ENCODE measurements at regions not wholly inside any gene's neighbourhood (a gene's known extent, or its start where the extent isn't known, plus 50 kb on each side); places are given as distances from the start of the nearest gene placed in this dataset.

- DNase-seq: no peak
These were observed 300.4 kb upstream of the MARCKS start for GRCh38 chr6:113556775-113557174.

GRCh38 chr6:113558431-113558830 is 298.7 kb upstream of the MARCKS start:
- no peak for DNase-seq

- DNase-seq: no peak
These were observed 298.2 kb upstream of the MARCKS start for GRCh38 chr6:113558966-113559365.

- no peak for DNase-seq
These were observed 296.8 kb upstream of the MARCKS start for GRCh38 chr6:113560376-113560775.

- DNase-seq: no peak
These were observed 296.2 kb upstream of the MARCKS start for GRCh38 chr6:113560908-113561307.

- DNase-seq: no peak
These were observed 294.9 kb upstream of the MARCKS start for GRCh38 chr6:113562248-113562647.

GRCh38 chr6:113564371-113565171 is 292.6 kb upstream of the MARCKS start:
- no peak for DNase-seq

GRCh38 chr6:113565306-113565705 is 291.8 kb upstream of the MARCKS start:
- no peak for DNase-seq

GRCh38 chr6:113570161-113570560 is 287.0 kb upstream of the MARCKS start:
- DNase-seq: no peak

GRCh38 chr6:113570641-113571040 is 286.5 kb upstream of the MARCKS start:
- no peak for DNase-seq

GRCh38 chr6:113574147-113574546 is 283.0 kb upstream of the MARCKS start:
- DNase-seq: no peak

GRCh38 chr6:113576310-113576709 is 280.8 kb upstream of the MARCKS start:
- DNase-seq: no peak

- DNase-seq: no peak
These were observed 278.5 kb upstream of the MARCKS start for GRCh38 chr6:113578691-113579090.

- DNase-seq: no peak
These were observed 272.4 kb upstream of the MARCKS start for GRCh38 chr6:113584767-113585166.

- DNase-seq: no peak
These were observed 271.9 kb upstream of the MARCKS start for GRCh38 chr6:113585246-113585645.

GRCh38 chr6:113586413-113587077 is 270.6 kb upstream of the MARCKS start:
- DNase-seq: no peak

GRCh38 chr6:113587078-113587699 is 270.0 kb upstream of the MARCKS start:
- DNase-seq: no peak

- DNase-seq: no peak
These were observed 268.5 kb upstream of the MARCKS start for GRCh38 chr6:113588646-113589045.

GRCh38 chr6:113591896-113592827 is 265.0 kb upstream of the MARCKS start:
- no peak for DNase-seq

- no peak for DNase-seq
These were observed 262.4 kb upstream of the MARCKS start for GRCh38 chr6:113594726-113595125.

- DNase-seq: no peak
These were observed 261.2 kb upstream of the MARCKS start for GRCh38 chr6:113595911-113596376.

GRCh38 chr6:113596387-113597230 is 260.5 kb upstream of the MARCKS start:
- no peak for DNase-seq
